Erythroblast (primary cell): ENCODE measurements at regions not wholly inside any gene's neighbourhood (a gene's known extent, or its start where the extent isn't known, plus 50 kb on each side); places are given as distances from the start of the nearest gene placed in this dataset.

ENCODE experiments used
- GATA1 ChIP-seq: IDR thresholded peaks from 2 replicates; pipeline ENCODE4 v1.6.1; 2011; ENCODE audit warnings: low read depth, mild to moderate bottlenecking, control low read depth, low read length, moderate library complexity
- POLR2A ChIP-seq: IDR thresholded peaks from 2 replicates; pipeline ENCODE4 v1.6.1; 2011; ENCODE audit warnings: mild to moderate bottlenecking, low read length

DNA sequence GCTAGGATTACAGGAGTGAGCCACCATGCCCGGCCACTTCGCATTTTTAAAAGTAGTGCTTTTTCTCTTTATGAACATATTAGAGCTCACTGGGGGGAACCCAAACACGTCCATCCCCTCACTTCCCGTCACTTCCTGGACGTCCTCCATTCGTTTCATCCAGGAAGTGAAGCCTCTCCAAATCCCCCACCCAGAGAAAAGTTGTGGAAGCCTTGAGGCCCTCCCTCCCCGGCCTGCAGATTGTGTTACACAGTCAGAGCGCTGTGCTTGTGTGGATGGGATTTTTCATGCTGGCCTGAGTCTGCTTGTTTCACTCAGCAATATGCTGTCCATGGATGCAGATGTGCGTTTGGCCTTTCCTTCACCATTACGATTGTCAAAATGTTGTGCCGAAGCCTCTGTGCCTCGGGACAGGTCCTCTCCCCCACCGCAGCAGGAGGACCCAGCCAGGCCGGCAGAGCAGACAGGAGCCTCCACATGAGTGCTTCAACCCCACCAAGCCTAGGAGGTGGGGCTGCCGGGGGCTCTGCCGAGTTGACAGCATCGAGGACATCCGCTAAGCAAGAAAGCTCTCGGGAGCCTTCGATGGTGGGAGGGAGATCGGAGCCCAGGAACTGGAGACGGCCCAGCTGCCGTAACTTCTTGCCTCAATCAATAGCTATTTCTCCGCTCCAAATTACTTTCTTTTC, 121.6 kb upstream of the PPP1R26 start:
- TF ChIP-seq POLR2A (no peak), GATA1 (no peak)
